ENCODE measurements at regions not wholly inside any gene's neighbourhood (a gene's known extent, or its start where the extent isn't known, plus 50 kb on each side); places are given as distances from the start of the nearest gene placed in this dataset.

DNA sequence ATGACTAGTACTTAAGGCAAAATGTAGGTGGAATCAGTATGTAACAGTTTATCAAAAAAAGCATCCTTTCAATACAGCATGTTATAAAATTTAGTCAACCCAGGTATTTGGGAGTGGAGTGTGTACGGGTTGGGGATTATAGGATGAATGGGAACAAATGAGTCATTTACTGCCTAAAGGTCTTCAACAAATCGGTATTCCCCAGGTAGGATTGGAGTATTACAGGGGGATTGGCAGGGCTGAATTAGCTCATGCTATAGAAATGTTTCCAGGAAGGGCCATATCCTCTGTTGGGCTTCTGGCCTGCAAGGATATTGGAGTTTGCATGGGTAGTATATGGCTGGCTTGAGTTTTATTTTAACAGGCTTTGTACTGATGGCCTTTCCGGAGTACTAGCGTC, 723.7 kb downstream of the SORCS1 start:
- H3K4me2 ChIP-seq (ENCODE audit: insufficient read depth in 1 of 2, low read depth in 2 of 2, low read length in 2 of 2), result no peak overlapping the region
- H3K79me1 ChIP-seq (ENCODE audit: low read depth, low read length), result no peaks in the 10 kb centered on the region
- ChIA-PET POLR2A (ENCODE audit: partially characterized antibody) (no interaction called here), CTCF (ENCODE audit: partially characterized antibody) (interaction anchor here (1.2 kb wide), 1 partner anchor 15 kb away, joined by 3 read pairs; no protein-coding TSS in a partner anchor)
- H2BK15ac ChIP-seq (ENCODE audit: low read length), result no peak overlapping the region
- H3K36me3 ChIP-seq (ENCODE audit: control insufficient read depth in 2 of 4, insufficient read depth in 4 of 4, low read length in 3 of 4), result no peaks in the 10 kb centered on the region
- H2AFZ ChIP-seq (ENCODE audit: low read length), result no peak overlapping the region
- H3K56ac ChIP-seq (replicated peaks; ENCODE audit: insufficient read length, low read depth, low read length), result no peak overlapping the region
- H3K18ac ChIP-seq (ENCODE audit: extremely low read depth, low read length), result no peak overlapping the region
- 92% methylated on average over 4 of the region's 4 CpGs; no CpG with 5 or more reads in 1 of the 2 experiments for WGBS, 2 experiments (ENCODE audit: extremely low coverage in 1 of 2, insufficient coverage in 1 of 2, insufficient read length in 1 of 2, insufficient replicate concordance in 2 of 2, low coverage in 1 of 2, low lambda C conversion rate in 2 of 2, missing lambda C conversion rate in 1 of 2)
- no peak overlapping the region for H4K5ac ChIP-seq (ENCODE audit: insufficient read length, low read depth, low read length)
- H3K4me1 ChIP-seq (replicated peaks in 1 of 4; ENCODE audit: control insufficient read depth in 3 of 4, insufficient read depth in 4 of 4, low read length in 3 of 4), result 0 out of 7 replicates have a peak, but pooled peaks cover 0 to 3% (median 0%) of the 10 kb centered on the region in 4 experiments
- H3K27ac ChIP-seq (ENCODE audit: low read depth, low read length), result no peak overlapping the region
- no peaks in the 10 kb centered on the region for H3K27me3 ChIP-seq (replicated peaks in 1 of 4; ENCODE audit: control insufficient read depth in 3 of 4, extremely low read depth in 1 of 4, insufficient read depth in 3 of 4, low read length in 3 of 4)
- H3K9me3 ChIP-seq (ENCODE audit: insufficient read depth in 2 of 2, low read depth in 1 of 2, low read length in 1 of 2), result no peaks in the 10 kb centered on the region
- no peak overlapping the region for H3K14ac ChIP-seq (ENCODE audit: insufficient read length)
- no peak for FAIRE-seq
- H2BK5ac ChIP-seq (ENCODE audit: low read depth, low read length), result no peak overlapping the region
- no peak overlapping the region for H2BK20ac ChIP-seq (ENCODE audit: low read length)
- H3K9ac ChIP-seq (replicated peaks in 1 of 4; ENCODE audit: extremely low read depth in 1 of 4, low read depth in 3 of 4, low read length in 3 of 4), result no peak overlapping the region
- H4K20me1 ChIP-seq (replicated peaks in 1 of 2; ENCODE audit: control insufficient read depth in 1 of 2, insufficient read depth in 2 of 2, low read length in 2 of 2), result no peaks in the 10 kb centered on the region
- no peak overlapping the region for H2BK12ac ChIP-seq (ENCODE audit: low read depth, low read length)
- H4K8ac ChIP-seq (ENCODE audit: extremely low read depth, insufficient read depth, low read length), result no peak overlapping the region
- H3K23ac ChIP-seq (ENCODE audit: insufficient read length), result no peak overlapping the region
- H3K23me2 ChIP-seq (ENCODE audit: low read depth, low read length), result no peaks in the 10 kb centered on the region; the same call in 1 of the 2 replicates
- no peak for DNase-seq (ENCODE audit: low read depth in 1 of 2, low spot score in 2 of 2)
- TF ChIP-seq CBX8 (IDR thresholded peaks at IDR 0.05; ENCODE audit: borderline replicate concordance, low read depth, low read length) (no peak), BCL11A (IDR thresholded peaks at IDR 0.05; ENCODE audit: low read depth in 2 of 2, low read length in 2 of 2) (no peak), SRF (IDR thresholded peaks at IDR 0.05; ENCODE audit: low read depth, low read length) (no peak), CHD2 (IDR thresholded peaks at IDR 0.05; ENCODE audit: low read length) (no peak), NANOG (IDR thresholded peaks at IDR 0.05; ENCODE audit: insufficient read depth, low read depth, low read length, poor library complexity, severe bottlenecking) (no peak), NRF1 (IDR thresholded peaks at IDR 0.05; ENCODE audit: low read depth, low read length) (no peak), ASH2L (IDR thresholded peaks at IDR 0.05; ENCODE audit: low read length) (no peak)
- no peak overlapping the region for H2BK120ac ChIP-seq (replicated peaks; ENCODE audit: low read depth, low read length)
- no peak overlapping the region for H3K4me3 ChIP-seq (ENCODE audit: extremely low read depth in 1 of 4, insufficient read depth in 2 of 4, low read depth in 3 of 4, low read length in 4 of 4)
- no peak overlapping the region for H2AK5ac ChIP-seq (ENCODE audit: low read depth, low read length)
- no peak overlapping the region for H4K91ac ChIP-seq (replicated peaks; ENCODE audit: insufficient read length, low read length)
- H3K4ac ChIP-seq (replicated peaks; ENCODE audit: insufficient read length, low read depth, low read length), result no peak overlapping the region
- no peaks in the 10 kb centered on the region for H3K79me2 ChIP-seq (ENCODE audit: control insufficient read depth in 1 of 2, insufficient read depth in 2 of 2, low read length in 2 of 2)
